HCT116 (cell line): ENCODE measurements at regions not wholly inside any gene's neighbourhood (a gene's known extent, or its start where the extent isn't known, plus 50 kb on each side); places are given as distances from the start of the nearest gene placed in this dataset.

Experiments used
- CTCF ChIP-seq, 3 experiments: fragments of 200-600 bp in 1 of 3; sonication (generic) in 1 of 3; IDR thresholded peaks in 2 of 3; conservative IDR thresholded peaks in 1 of 3; 2 replicates each; pipeline ENCODE4 v1.5.1; 2012 to 2017; ENCODE audit warnings: low read depth in 2 of 3, low read length in 2 of 3, antibody characterized with exemption in 1 of 3, borderline replicate concordance in 1 of 3, control low read depth in 1 of 3, mild to moderate bottlenecking in 1 of 3, mixed read lengths in 1 of 3, mixed run types in 1 of 3, moderate library complexity in 1 of 3; ENCODE audit not compliant: insufficient read depth in 1 of 3
- JUND ChIP-seq: IDR thresholded peaks from 2 replicates; pipeline ENCODE4 v1.6.1; 2012
- POLR2A ChIP-seq: IDR thresholded peaks from 2 replicates; pipeline ENCODE4 v1.7.0; 2011; ENCODE audit warnings: borderline replicate concordance; ENCODE audit not compliant: insufficient read depth, insufficient read length; ENCODE audit errors: extremely low read depth
- POLR2AphosphoS5 ChIP-seq: IDR thresholded peaks from 2 replicates; pipeline ENCODE4 v1.6.1; 2011; ENCODE audit warnings: mild to moderate bottlenecking, low read depth, low read length, moderate library complexity
- RAD21 ChIP-seq: IDR thresholded peaks from 2 replicates; pipeline ENCODE4 v1.6.1; 2012; ENCODE audit warnings: low read depth, mild to moderate bottlenecking
- YY1 ChIP-seq: IDR thresholded peaks from 2 replicates; pipeline ENCODE4 v1.6.1; 2011; ENCODE audit warnings: low read length, low read depth, moderate library complexity, mild to moderate bottlenecking; ENCODE audit not compliant: insufficient replicate concordance; ENCODE audit errors: extremely low read depth

- TF ChIP-seq CTCF (IDR thresholded peaks at IDR 0.05 in 2 of 3, conservative IDR thresholded peaks at IDR 0.05 in 1 of 3; ENCODE audit: borderline replicate concordance in 1 of 3, insufficient read depth in 1 of 3, low read depth in 2 of 3, low read length in 2 of 3), result no peak
- TF ChIP-seq POLR2AphosphoS5, result no peak
- no peak for TF ChIP-seq JUND
- no peak for TF ChIP-seq RAD21
- no peak for TF ChIP-seq POLR2A
- TF ChIP-seq YY1, result no peak
These were observed 1444.3 kb upstream of the ADGRB3 start for GRCh38 chr6:67190733-67191132.
